Stomach (tissue), 4 donors: ENCODE measurements at regions not wholly inside any gene's neighbourhood (a gene's known extent, or its start where the extent isn't known, plus 50 kb on each side); places are given as distances from the start of the nearest gene placed in this dataset.

Experiments
- POLR2A ChIP-seq, 4 donors: fragments of 450-650 bp; IDR thresholded peaks; one replicate each; pipeline ENCODE4 v1.6.1; 2016; ENCODE audit warnings: antibody characterized with exemption in 4 of 4, control low read depth in 2 of 4, mild to moderate bottlenecking in 1 of 4, moderate library complexity in 1 of 4
- POLR2AphosphoS5 ChIP-seq, 3 donors: sonication (generic); formaldehyde crosslinking; IDR thresholded peaks; one replicate each; pipeline ENCODE4 v1.6.1; 2016; ENCODE audit warnings: antibody characterized with exemption in 3 of 3
- TF ChIP-seq, protein P1 (sequence below), 7 experiments: fragments of 450-650 bp in 4 of 7; fragments of 200-600 bp in 3 of 7; sonication (generic) in 3 of 7; IDR thresholded peaks; one replicate each; pipeline ENCODE4 v1.5.1; 2016 to 2019; ENCODE audit warnings: antibody characterized with exemption in 7 of 7, control low read depth in 2 of 7, mild to moderate bottlenecking in 1 of 7

DNA sequence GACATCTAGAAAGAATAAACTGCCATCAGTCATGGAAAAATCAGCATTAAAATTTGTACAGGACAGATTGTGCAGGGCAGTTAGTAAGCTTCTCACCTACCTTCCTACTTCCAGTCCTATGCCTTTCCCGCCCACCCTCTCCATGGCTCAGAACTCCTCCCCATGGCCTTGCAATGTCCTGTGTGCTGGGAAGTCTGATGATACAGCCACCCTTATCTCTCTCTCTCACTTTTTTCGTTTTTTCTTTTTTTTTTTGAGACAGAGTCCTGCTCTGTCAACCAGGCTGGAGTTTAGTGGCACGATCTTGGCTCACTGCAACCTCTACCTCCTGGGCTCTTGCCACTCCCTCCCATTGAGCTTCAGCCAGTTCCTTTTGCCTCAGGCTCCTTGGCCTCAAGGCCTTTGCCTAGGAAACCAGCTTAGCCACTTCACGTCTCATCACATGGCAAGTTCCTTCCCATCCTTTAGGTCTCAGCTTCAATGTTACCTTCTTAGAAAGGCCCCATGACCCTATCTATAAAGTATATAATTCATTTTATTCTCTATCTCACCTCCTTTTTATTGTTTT is 259.7 kb downstream of the NKX6-1 start:
- TF ChIP-seq, protein P1, sequence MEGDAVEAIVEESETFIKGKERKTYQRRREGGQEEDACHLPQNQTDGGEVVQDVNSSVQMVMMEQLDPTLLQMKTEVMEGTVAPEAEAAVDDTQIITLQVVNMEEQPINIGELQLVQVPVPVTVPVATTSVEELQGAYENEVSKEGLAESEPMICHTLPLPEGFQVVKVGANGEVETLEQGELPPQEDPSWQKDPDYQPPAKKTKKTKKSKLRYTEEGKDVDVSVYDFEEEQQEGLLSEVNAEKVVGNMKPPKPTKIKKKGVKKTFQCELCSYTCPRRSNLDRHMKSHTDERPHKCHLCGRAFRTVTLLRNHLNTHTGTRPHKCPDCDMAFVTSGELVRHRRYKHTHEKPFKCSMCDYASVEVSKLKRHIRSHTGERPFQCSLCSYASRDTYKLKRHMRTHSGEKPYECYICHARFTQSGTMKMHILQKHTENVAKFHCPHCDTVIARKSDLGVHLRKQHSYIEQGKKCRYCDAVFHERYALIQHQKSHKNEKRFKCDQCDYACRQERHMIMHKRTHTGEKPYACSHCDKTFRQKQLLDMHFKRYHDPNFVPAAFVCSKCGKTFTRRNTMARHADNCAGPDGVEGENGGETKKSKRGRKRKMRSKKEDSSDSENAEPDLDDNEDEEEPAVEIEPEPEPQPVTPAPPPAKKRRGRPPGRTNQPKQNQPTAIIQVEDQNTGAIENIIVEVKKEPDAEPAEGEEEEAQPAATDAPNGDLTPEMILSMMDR (IDR thresholded peaks at IDR 0.05): no peak
- TF ChIP-seq POLR2AphosphoS5 (IDR thresholded peaks at IDR 0.05): no peak
- TF ChIP-seq POLR2A (IDR thresholded peaks at IDR 0.05): no peak
